HL-60/S4 (cell line): ENCODE measurements at regions not wholly inside any gene's neighbourhood (a gene's known extent, or its start where the extent isn't known, plus 50 kb on each side); places are given as distances from the start of the nearest gene placed in this dataset.

Experiments used
- in situ Hi-C: fragments of 300-500 bp; cut with MboI; formaldehyde crosslinking; loops from 2 replicates; pipeline ENCODE4 v1.14.3; 2022; ENCODE audit warnings: low sequenced_read_pairs

GRCh38 chr19:29390742-29391141, 135.1 kb upstream of the VSTM2B start:
- in situ Hi-C loops, result no loop called here

DNA sequence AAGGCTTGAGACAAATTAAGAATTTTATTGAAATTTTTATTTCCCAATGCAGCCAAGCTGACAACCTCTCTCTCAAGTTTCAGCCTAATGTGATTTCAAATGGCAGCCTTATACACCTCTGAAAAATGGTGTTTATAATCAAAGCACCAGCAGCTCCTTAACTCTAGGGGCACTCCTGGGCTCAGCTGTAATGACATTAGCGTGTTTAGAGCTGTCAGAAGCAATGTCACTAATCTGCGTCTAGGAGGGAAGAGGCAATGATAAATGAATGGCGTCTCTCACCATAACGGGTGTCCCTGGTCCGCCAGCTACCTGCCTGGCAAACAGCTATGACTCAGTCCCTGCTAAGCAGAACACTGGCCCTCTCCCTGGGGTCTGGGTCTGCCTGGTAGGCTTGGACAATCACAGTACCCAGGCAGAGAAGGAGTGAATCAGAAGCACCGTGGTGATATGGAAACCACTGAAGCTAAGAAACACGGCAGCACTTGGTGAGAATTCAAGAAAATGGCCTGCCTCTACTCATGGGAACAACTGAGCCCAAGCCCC, 131.8 kb upstream of the VSTM2B start:
- in situ Hi-C loops, result no loop called here

DNA sequence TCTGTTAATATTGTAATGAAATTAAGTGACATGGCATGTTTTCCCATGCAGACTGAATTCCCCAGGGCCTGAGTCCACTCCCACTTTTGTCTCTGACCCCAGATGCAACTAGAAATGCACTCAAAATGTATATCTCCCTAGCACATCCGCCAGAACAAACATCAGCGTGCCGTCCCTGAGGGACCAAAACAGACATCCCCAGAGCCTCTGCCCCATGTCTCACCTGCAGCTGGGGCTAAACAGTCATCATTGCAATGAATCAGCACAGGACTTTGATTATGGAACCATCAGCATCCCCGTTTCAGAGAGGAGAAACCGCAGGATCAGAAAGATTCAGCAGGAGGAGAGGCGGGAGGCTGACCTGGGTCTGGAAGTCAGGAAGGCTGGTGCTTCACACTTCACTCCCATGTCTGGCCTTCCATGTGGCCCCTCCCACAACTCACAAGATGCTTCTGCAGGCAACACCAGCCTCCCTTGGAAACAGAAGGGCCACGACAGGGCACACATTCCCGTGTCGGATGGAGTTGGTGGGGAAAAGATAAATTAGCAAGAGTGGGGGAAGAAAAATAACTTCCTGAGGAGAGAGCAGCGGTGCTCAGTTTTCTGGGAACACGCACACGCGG, 130.6 kb upstream of the VSTM2B start:
- in situ Hi-C loops, result no loop called here

DNA sequence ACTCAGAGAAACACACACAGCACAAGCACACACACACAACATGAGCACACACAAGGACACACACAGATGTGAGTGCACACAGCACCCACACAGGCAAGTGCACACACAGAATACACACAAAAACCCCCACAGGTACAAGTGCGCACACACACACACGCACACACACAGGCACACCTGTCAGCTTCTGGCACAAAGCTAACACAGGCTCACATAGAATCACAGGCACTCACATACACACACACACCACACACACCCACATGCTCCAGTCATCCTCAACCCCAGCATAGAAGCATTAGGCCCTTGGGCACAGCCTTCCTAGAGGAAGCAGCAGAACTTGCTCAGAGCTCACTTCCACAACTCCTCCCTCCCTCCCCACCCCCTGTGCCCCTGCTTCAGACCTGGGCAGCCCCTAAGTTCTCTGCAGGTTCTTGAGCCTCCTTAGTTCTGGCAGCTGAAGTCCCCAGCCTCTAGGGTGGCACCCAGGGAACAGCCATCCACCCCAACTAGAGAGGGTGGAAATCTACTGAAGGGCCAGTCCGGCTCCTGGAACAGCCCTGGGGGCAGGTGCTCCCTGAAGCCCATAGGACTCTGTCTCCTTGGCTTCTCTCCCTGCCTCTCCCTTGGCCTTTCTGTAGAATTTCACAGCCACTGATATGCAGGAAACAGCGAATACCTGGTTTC, 129.9 kb upstream of the VSTM2B start:
- in situ Hi-C loops, result no loop called here

- in situ Hi-C loops, result no loop called here
These were observed 128.9 kb upstream of the VSTM2B start for GRCh38 chr19:29396925-29397324.

DNA sequence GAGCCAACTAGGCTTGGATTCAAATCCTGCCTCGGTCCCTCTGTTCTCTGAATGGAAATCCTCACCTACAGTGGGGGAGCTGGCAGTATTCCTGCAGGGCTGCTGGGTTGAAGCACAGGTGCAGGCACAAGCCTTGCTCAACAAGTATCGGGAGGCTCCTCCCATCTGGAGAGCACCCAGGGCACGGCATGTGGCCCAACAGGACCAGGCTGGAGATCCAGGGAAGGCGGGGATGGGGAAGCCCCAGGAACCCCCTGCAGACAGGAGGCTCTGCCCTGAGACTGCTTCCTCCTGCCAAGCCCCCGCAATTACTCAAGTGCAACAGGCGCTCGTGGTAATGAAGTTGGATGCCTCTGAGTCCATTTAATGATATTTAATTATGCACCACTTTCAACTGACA, 128.0 kb upstream of the VSTM2B start:
- in situ Hi-C loops, result no loop called here

- in situ Hi-C loops, result no loop called here
These were observed 126.0 kb upstream of the VSTM2B start for GRCh38 chr19:29399804-29400203.

GRCh38 chr19:29400917-29401711, 124.7 kb upstream of the VSTM2B start:
- in situ Hi-C loops, result no loop called here

DNA sequence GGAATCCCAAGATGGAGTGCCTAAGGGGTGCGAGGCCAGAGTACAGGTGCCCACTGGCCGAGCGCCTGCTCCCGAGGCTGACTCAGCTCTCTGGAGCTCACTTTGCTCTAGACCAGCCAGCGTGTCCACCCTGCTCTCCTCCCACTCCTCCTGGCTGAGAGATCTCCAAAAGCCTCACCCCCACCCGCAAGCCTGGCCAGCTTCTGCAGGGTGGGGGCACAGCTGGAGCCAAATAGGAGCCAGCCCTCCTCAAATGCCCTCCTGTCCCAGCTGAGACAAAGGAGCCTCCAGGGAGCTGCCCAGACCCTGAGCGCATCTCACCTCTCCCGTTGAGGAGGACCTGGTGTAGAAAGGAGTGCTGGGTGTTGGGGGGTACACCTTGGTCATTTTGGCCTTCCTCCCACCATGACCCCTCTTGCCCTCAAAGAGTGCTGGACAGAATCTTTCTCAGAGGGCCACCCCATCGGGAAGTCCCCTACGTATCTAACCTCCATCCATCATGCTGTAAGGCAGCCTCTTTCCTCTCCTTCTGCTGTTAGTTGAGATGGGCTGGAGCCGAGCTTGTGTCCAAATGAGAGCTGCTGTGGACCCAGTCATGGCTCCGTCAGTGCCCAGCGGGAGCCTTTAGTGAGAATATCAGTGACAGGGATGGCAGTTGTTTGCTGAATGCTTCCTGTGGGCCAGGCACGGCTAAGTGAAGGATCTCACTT, 123.9 kb upstream of the VSTM2B start:
- in situ Hi-C loops, result no loop called here

DNA sequence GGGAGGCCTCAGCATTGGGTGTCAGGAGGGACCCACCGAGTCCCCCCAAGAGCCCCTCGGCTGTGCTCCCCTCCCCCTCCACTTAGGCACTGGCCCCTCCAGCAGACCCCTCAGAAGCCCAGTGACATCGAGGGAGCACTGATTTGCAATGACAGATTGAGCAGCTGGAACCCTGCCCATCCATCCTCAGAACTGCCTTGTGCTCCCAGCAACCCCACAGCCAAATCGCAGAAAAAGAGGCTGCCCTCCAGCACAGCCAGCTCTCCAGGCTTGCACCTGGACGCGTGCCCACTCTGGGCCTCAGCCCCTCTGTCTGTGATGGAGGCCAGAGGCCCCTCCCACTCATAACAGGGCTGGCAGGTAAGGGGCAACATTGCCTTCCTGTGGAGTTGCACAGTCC, 123.2 kb upstream of the VSTM2B start:
- in situ Hi-C loops, result no loop called here

- in situ Hi-C loops, result no loop called here
These were observed 121.8 kb upstream of the VSTM2B start for GRCh38 chr19:29404015-29404414.

GRCh38 chr19:29404951-29405727, 120.7 kb upstream of the VSTM2B start:
- in situ Hi-C loops, result no loop called here

DNA sequence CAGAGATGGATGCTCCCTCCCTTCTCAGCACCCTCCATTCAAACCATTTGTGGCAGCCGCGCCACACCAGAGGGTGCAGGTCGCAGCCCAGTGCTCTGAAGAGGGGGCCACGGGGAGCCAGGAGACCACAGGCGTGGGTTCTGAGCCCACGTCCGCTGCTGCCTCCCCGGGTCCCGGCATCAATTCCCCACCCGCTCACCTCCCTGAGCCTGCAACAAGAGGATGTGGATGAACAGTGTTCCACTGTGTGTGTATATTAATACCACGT, 120.1 kb upstream of the VSTM2B start:
- in situ Hi-C loops, result no loop called here

DNA sequence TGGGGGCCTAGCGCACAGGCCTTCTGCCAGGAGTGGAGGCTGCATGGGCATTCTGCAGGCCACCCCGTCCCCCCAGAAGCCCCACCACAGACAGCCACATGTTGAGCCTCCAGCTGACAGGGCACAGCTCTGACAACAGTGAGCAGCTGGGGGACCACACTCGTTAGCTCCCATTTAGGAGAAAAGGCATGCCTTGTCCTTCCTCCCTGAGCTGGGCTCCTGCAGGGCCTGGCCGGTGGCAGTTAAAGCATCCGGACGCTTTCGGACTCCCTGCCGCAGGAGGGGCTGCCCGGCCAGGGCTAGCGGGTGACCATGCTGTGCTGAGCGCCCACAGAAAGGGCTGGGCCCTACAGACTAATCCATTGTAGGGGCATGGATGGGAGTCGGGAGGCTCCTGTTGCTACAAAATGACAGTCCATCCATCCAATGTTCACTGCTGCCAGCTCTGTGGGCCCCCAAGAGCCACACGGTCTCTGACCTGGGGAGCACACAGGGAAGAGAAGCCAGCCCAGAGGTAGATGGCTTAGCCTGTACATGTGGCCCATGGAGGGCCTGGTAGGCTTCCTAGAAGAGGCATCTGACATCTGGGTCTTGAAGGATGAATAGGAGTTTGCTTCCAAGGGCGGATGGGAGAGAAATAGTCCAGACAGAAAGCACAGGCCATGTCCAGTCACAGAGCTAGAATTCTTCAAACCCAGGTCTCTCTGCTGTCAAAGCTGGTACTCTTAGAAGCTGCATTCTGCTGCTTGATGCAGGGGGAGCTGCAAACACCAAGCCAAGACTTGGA, 116.5 kb upstream of the VSTM2B start:
- in situ Hi-C loops, result no loop called here

GRCh38 chr19:29410601-29411000, 115.2 kb upstream of the VSTM2B start:
- in situ Hi-C loops, result no loop called here

DNA sequence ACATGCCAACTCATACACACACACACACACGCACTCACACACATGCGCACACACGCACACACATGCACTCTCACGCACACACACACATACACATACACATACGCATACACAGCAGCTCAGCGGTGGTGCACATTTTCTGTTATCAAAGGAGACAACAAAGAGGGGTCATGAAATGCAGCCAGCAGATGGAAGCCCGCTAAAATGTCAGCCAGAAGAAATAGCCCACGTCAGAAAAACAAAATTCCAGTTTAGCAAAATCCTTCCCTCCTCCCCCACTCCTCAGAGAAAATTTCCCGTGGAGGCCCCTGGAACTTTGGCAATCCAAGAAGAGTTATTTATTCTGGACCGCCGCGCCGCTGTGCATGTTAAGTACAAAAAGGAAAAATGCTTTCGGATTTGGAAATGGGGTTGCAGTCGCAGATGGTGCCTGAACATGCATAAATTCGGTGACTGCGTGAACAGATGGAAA, 114.6 kb upstream of the VSTM2B start:
- in situ Hi-C loops, result no loop called here

DNA sequence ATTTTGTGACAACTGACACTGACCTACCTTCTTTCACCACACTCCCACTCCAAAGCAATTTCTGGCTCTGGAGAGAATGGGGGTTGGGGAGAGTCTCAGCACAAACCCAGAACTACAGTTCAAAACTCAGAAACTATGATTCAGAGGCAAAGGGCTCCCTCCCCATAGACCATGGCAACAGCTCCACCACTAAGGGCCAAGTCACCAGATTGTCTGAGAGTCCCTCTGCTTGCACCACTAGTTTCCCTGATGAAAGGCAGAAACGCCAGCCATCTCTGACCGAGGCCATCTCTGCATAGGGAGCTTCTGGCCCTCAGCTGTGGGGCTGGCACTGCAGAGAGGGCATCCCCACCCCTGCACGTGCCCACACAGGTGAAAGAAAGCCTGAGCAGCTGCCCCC, 112.4 kb upstream of the VSTM2B start:
- in situ Hi-C loops, result no loop called here

GRCh38 chr19:29415507-29415906, 110.3 kb upstream of the VSTM2B start:
- in situ Hi-C loops, result no loop called here

DNA sequence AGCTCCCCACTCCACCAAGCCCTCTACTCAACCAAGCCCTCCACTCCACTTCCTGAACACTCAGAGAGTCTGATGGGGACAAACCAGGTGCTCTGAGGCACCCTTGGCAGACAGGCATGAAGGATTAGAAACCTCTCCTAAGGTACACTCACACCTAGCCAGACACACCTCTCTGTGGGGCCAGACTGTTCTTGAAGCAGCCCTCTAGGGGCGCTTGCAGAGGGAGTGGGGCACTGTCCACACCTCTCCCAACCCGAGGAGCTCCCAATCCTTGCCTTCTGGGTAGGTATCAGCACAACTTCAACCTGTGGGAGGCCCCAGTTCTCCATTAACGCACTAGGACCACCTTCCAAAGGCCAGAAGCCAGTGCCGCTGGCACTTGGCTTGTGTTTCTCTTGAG, 108.7 kb upstream of the VSTM2B start:
- in situ Hi-C loops, result no loop called here

GRCh38 chr19:29418201-29418600, 107.6 kb upstream of the VSTM2B start:
- in situ Hi-C loops, result no loop called here
